SKM-1 treated with dmso at 0.1 percent for 144 hours (cell line): ENCODE measurements at regions not wholly inside any gene's neighbourhood (a gene's known extent, or its start where the extent isn't known, plus 50 kb on each side); places are given as distances from the start of the nearest gene placed in this dataset.
"Not testable (repeated sequence)": the region's sequence is repeated elsewhere in the genome, so short reads cannot be mapped to it uniquely, and the experiment has no call there.

Source experiments
- DNase-seq: peaks from one replicate; lab custom pipeline; 2025; ENCODE audit not compliant: unreplicated experiment; lab: John Stamatoyannopoulos, UW

- no peak for DNase-seq
Measured at GRCh38 chr3:71990545-71990944, 205.6 kb upstream of the PROK2 start.

GRCh38 chr3:71989165-71989564 lies 204.2 kb upstream of the PROK2 start:
- no peak for DNase-seq

DNA sequence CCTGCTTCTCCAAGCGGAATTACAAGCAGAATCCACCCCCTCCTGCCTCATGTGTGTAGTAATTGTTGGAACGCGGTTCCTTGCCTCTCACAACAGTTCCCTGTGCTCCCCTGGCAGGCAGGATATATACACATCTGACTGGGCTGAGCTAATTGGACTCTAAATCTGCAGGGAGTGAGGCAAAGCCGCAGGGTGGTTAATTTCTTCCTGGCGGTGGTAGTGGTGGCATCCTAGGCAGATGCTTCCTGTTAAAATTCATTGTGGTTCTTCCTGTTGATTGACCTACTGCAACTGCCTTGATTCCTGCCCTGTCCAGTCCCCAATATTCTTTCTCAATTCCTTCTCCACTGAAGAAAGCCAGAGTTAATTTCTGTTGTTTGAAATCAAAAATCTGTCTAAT lies 202.9 kb upstream of the PROK2 start:
- DNase-seq, result peak; percentile 89

- no peak for DNase-seq
Measured at GRCh38 chr3:71987089-71987735, 202.3 kb upstream of the PROK2 start.

DNA sequence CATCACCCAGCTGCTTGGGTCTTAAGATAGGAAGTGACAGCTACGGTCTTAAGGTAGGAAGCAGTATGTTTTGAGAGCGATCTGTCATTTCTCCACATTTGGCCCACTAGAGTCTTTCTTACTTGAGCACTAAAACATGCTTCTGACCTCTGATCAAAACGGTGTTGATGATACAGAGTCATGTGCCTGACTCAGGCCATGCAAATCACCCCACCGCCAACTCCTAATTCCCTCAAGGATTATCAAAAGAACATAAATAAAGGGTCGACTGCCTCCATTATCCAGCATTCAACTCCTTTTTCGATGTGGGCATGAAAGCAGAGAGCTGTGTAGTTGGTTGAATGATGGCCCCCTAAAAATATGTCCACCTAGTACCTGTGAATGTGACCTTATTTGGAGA lies 201.7 kb upstream of the PROK2 start:
- no peak for DNase-seq

DNA sequence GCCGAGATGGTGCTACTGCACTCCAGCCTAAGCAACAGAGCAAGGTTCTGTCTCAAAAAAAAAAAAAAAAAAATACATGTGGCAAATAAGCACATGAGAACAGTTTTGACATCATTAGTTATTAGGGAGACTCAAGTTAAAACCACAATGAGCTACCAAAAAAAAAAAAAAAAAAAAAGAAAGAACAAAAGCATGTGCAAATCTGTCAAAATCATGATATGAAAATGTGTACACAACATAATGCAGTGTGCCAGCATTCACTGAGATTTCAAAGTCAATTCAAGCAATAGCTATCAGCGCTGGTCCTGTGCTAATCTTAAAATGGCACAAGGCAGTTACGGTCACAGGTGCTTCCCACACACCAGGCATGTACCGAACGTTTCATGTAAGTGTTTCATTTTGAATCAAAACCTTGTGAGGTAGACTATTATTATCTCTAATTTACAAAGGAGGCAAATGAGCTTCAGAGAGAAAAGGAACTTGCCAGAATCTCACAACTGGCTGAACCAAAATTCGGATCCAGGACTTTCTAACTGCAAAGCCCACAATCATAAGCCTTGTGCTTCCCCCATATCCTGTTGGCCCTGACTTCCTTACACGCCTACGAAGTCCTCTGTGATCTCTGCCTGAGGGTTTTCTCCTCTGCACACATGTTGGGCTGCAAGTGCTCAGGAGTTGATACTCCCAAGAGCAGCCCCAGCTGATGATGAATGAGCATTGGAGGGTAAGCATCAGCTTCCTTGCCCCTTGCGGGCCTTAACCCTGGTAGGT lies 200.1 kb upstream of the PROK2 start:
- no peak for DNase-seq

- DNase-seq, result no peak
Measured at GRCh38 chr3:71983694-71984093, 198.7 kb upstream of the PROK2 start.

DNA sequence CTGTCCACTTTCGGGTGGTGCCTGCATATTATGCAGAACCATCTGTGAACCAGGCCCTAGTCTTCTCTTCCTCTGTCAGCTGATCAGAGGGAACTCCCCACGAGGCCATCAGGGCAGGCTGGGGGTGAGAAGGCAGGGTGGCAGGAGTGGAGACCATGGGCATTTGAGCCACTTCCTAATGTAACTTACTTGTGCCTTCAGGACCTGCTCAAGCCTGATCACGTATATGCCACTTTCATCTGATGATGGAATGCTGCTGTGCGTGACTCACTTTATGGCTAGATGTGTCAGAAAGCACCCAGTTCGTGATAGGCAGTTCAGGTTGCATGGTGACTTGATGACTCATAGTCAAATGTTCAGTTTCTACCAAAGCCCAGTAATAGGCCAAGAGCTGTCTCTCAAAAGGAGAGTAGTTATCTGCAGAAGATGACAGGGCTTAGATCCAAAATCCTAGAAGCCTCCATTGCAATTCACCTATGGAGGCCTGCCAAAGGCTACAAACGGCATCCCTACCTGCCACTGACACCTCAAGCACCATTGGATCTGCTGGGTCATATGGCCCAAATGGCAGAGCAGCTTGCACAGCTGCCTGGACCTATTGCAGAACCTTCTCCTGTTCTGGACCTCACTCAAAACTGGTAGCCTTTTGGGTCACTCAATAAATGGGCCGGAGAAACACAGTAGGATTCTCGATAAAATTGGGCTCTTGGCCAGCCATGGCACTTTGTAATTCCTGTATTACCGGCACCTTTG lies 197.7 kb upstream of the PROK2 start:
- not testable (repeated sequence) for DNase-seq

GRCh38 chr3:71979175-71979574 lies 194.2 kb upstream of the PROK2 start:
- no peak for DNase-seq

GRCh38 chr3:71978150-71978721 lies 193.3 kb upstream of the PROK2 start:
- DNase-seq, result no peak

- DNase-seq, result no peak
Measured at GRCh38 chr3:71977525-71977924, 192.6 kb upstream of the PROK2 start.

GRCh38 chr3:71975573-71975972 lies 190.6 kb upstream of the PROK2 start:
- DNase-seq, result no peak

DNA sequence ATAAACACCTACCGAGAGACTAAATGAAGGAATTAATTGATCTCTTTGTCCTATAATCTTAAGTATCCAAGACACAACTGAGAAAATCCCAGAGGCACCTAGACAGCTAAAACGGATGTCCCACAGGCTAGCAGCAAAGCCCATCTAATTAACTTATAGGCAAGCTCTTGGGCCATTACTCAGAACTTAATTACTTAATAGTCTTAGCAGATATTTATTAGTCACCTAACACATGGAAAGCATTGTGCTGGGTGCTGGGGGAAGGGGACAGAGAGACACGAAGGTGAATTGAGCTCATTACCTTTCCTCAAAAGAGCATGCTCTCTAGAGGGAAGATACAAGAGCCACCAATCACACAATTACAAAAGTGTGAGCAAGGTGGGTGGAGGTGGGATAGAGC lies 189.8 kb upstream of the PROK2 start:
- no peak for DNase-seq

- DNase-seq, result no peak
Measured at GRCh38 chr3:71973274-71974030, 188.5 kb upstream of the PROK2 start.

DNA sequence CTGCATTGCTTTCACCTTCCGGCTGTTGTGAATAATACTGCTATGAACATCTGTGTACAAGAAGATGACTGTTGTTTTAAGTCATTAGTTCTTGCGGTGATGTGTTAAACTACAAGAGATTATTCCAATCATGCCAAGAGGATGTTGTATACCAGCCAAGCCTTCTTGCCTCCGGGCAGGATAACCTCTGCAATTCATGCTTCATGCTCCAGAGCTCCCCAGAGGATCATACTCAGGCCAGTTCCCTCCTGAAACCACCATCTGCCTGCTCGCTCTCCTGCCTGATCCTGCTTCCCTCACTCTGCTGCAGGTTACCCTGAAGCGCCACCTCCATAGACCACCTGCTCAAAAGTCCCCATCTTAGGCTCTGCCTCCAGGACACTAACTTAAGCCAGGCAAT lies 187.1 kb upstream of the PROK2 start:
- no peak for DNase-seq

DNA sequence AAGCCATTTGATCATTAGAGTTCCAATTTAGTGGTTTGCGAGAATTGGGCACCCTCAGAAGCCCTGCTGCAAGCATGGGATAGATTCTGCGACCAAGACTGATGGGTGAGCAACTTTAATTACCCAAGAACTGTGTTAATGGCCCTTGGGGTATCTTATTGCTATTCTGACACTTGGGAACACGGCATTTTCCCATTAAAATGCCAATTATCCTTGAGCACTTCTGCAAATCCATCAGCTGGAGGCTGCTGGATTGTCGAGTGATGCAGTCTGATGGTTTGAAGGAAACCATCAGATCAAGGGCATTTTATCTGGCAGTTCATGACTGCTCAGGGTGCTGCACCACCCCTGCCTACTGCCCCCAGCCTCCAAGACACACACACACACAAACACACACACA lies 183.6 kb upstream of the PROK2 start:
- DNase-seq, result no peak

GRCh38 chr3:71966185-71966584 lies 181.2 kb upstream of the PROK2 start:
- no peak for DNase-seq

GRCh38 chr3:71964170-71964569 lies 179.2 kb upstream of the PROK2 start:
- no peak for DNase-seq

- no peak for DNase-seq
Measured at GRCh38 chr3:71962561-71963240, 177.8 kb upstream of the PROK2 start.

DNA sequence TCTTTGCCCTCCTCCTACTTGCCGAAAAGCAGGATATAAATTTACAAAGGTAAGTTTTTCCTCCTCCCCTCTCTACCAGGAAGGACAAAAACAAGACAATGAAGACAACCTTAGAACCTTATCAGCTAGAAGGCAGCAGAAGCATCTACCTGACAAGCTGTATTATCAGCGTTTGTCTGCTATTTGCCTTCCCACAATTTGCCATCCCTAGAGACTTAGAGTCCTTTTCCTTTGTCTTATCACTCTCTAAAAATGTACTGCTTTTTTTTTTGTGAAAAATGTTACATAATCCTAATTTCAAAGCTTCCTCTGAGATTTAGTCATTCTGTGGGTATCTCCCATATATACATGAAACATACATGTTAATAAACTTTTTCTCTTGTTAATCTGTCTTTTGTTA lies 176.9 kb upstream of the PROK2 start:
- DNase-seq, result no peak
